HepG2 (cell line): ENCODE measurements at regions not wholly inside any gene's neighbourhood (a gene's known extent, or its start where the extent isn't known, plus 50 kb on each side); places are given as distances from the start of the nearest gene placed in this dataset.

ENCODE experiments used
- DNMT1 ChIP-seq: sonication (generic); formaldehyde crosslinking; IDR thresholded peaks from 2 replicates; pipeline ENCODE4 v1.5.1; 2020; ENCODE audit warnings: mild to moderate bottlenecking, missing genetic modification reagents
- EZH2 ChIP-seq: conservative IDR thresholded peaks from 2 replicates; pipeline ENCODE4 v1.6.1; 2012; ENCODE audit warnings: mild to moderate bottlenecking, low read depth, low read length, moderate library complexity
- PAX8 ChIP-seq: sonication (generic); formaldehyde crosslinking; IDR thresholded peaks from 2 replicates; pipeline ENCODE4 v1.8.0; 2022; ENCODE audit warnings: mild to moderate bottlenecking, missing genetic modification reagents, borderline replicate concordance
- PRMT3 ChIP-seq: sonication (generic); formaldehyde crosslinking; IDR thresholded peaks from 2 replicates; pipeline ENCODE4 v1.8.1; 2022; ENCODE audit warnings: low read depth, mild to moderate bottlenecking, moderate library complexity, missing genetic modification reagents, borderline replicate concordance
- SIN3A ChIP-seq: IDR thresholded peaks from 2 replicates; pipeline ENCODE4 v1.6.1; 2011; ENCODE audit warnings: low read depth, mild to moderate bottlenecking, control low read depth, low read length, borderline replicate concordance
- ZNF12 ChIP-seq: sonication (generic); formaldehyde crosslinking; IDR thresholded peaks from 2 replicates; pipeline ENCODE4 v1.5.0; 2020; ENCODE audit warnings: missing genetic modification reagents
- ZNF343 ChIP-seq: sonication (generic); formaldehyde crosslinking; IDR thresholded peaks from 2 replicates; pipeline ENCODE4 v1.4.0; 2020; ENCODE audit warnings: mild to moderate bottlenecking, missing genetic modification reagents
- ZZZ3 ChIP-seq: sonication (generic); formaldehyde crosslinking; IDR thresholded peaks from 2 replicates; pipeline ENCODE4 v1.4.0; 2020; ENCODE audit warnings: missing genetic modification reagents, mild to moderate bottlenecking, borderline replicate concordance
- TF ChIP-seq, protein P1 (sequence below): sonication (generic); formaldehyde crosslinking; IDR thresholded peaks from 2 replicates; pipeline ENCODE4 v1.5.0; 2020; ENCODE audit warnings: mild to moderate bottlenecking, missing genetic modification reagents, moderate library complexity

DNA sequence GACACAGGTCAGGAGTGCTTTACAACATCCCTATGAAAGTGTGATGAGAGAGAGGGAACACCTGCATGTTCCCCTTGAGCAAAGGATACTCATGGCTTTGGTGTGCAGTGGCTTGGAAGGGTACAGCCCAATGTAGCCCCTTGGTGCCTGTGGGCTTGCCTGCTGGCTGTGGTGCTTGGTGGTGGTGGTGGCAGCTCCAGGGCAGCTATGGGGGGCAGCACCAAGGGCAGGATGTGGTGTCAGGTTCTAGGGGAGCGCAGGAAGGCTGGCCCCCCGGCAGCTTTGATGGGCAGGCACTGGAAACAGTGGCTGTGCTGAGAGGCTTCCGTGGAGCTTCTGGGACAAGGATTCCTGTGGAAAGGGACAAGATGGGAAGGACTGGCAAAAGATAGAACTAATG lies 464.0 kb upstream of the ZMIZ1 start:
- TF ChIP-seq PAX8 (no peak), ZNF12 (CRISPR knock-in tag) (no peak), EZH2 (no peak), DNMT1 (CRISPR knock-in tag) (no peak), SIN3A (no peak), ZZZ3 (CRISPR knock-in tag) (no peak), ZNF343 (CRISPR knock-in tag) (no peak), PRMT3 (CRISPR knock-in tag) (no peak)
- TF ChIP-seq, protein P1, sequence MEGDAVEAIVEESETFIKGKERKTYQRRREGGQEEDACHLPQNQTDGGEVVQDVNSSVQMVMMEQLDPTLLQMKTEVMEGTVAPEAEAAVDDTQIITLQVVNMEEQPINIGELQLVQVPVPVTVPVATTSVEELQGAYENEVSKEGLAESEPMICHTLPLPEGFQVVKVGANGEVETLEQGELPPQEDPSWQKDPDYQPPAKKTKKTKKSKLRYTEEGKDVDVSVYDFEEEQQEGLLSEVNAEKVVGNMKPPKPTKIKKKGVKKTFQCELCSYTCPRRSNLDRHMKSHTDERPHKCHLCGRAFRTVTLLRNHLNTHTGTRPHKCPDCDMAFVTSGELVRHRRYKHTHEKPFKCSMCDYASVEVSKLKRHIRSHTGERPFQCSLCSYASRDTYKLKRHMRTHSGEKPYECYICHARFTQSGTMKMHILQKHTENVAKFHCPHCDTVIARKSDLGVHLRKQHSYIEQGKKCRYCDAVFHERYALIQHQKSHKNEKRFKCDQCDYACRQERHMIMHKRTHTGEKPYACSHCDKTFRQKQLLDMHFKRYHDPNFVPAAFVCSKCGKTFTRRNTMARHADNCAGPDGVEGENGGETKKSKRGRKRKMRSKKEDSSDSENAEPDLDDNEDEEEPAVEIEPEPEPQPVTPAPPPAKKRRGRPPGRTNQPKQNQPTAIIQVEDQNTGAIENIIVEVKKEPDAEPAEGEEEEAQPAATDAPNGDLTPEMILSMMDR (CRISPR knock-in tag): no peak
